HepG2 (cell line): ENCODE measurements at regions not wholly inside any gene's neighbourhood (a gene's known extent, or its start where the extent isn't known, plus 50 kb on each side); places are given as distances from the start of the nearest gene placed in this dataset.

ENCODE experiments used
- ATAC-seq: fragments of 200-7000 bp; cut with Tn5 transposase; 3 replicates; pipeline ENCODE4 v1.9.1; 2020; ENCODE audit warnings: mild to moderate bottlenecking, moderate library complexity
- BruUV-seq: library from RNA; stranded (reverse); fragments of 400-500 nt; replicated peaks from 2 replicates; lab custom pipeline; 2021; lab: Mats Ljungman, UMichigan
- CTCF ChIA-PET: fragments of 300-600 bp; formaldehyde crosslinking; extraction: SDS; loops from one replicate; lab custom pipeline; 2021; ENCODE audit warnings: low total read pairs, inconsistent platforms, low intra/inter-chr PET ratio; lab: Yijun Ruan, JAX
- POLR2A ChIA-PET: fragments of 350-600 bp; sonication (Branson Sonifier 250); formaldehyde crosslinking; loops from one replicate; lab custom pipeline; 2020; ENCODE audit warnings: antibody characterized with exemption, inconsistent platforms; lab: Yijun Ruan, JAX
- DNase-seq: peaks from one replicate; pipeline ENCODE4 v3.0.0-alpha.2; 2015; ENCODE audit warnings: low spot score
- FAIRE-seq: peaks from 3 replicates; lab custom pipeline; 2011; peaks lifted over from hg19 to GRCh38; lab: Jason Lieb, UNC
- H2AFZ ChIP-seq: one replicate; pipeline ENCODE4 v1.6.1; 2011; ENCODE audit warnings: low read length, inconsistent platforms
- H3K27ac ChIP-seq: fragments of 300-600 bp; 3 replicates; pipeline ENCODE4 v1.8.0; 2011; ENCODE audit warnings: mixed run types, mild to moderate bottlenecking, mixed read lengths, low read length, inconsistent platforms; ENCODE audit not compliant: insufficient read depth; ENCODE audit errors: extremely low read length
- H3K27me3 ChIP-seq, 2 experiments: fragments of 200-600 bp in 1 of 2; 2 replicates in 1 of 2; 3 replicates in 1 of 2; pipeline versions ENCODE4 v1.6.0 to v1.8.0; 2011; ENCODE audit warnings: low read length in 2 of 2, mild to moderate bottlenecking in 2 of 2, moderate library complexity in 2 of 2, inconsistent platforms in 1 of 2; ENCODE audit not compliant: insufficient read depth in 2 of 2, control insufficient read depth in 1 of 2
- H3K36me3 ChIP-seq, 2 experiments: fragments of 200-600 bp in 1 of 2; replicated peaks in 1 of 2; 2 replicates in 1 of 2; 3 replicates in 1 of 2; pipeline versions ENCODE4 v1.5.1 to v1.8.0; 2011; ENCODE audit warnings: low read length in 2 of 2, inconsistent platforms in 1 of 2; ENCODE audit not compliant: insufficient read depth in 2 of 2, control insufficient read depth in 1 of 2
- H3K4me1 ChIP-seq: 2 replicates; pipeline ENCODE4 v1.5.1; 2012; ENCODE audit warnings: low read length, inconsistent platforms; ENCODE audit not compliant: insufficient read depth
- H3K4me2 ChIP-seq: 2 replicates; pipeline ENCODE4 v1.6.0; 2011; ENCODE audit warnings: low read depth, low read length, inconsistent platforms
- H3K4me3 ChIP-seq, 3 experiments: fragments of 200-600 bp in 1 of 3; sonication (generic), shearing (Covaris generic) in 1 of 3; replicated peaks in 1 of 3; 2 replicates each; pipeline ENCODE4 v1.5.1; 2011 to 2016; ENCODE audit warnings: low read length in 3 of 3, inconsistent platforms in 2 of 3, low read depth in 2 of 3, mild to moderate bottlenecking in 2 of 3, control low read depth in 1 of 3, mixed read lengths in 1 of 3; ENCODE audit not compliant: insufficient read depth in 1 of 3
- H3K79me2 ChIP-seq: one replicate; pipeline ENCODE4 v1.6.1; 2011; ENCODE audit warnings: low read length, inconsistent platforms; ENCODE audit not compliant: insufficient read depth
- H3K9ac ChIP-seq: 2 replicates; pipeline ENCODE4 v1.6.0; 2011; ENCODE audit warnings: mild to moderate bottlenecking, low read depth, low read length, inconsistent platforms; ENCODE audit not compliant: insufficient read depth
- H3K9me3 ChIP-seq: 2 replicates; pipeline ENCODE4 v1.5.1; 2012; ENCODE audit warnings: mild to moderate bottlenecking, low read length
- H4K20me1 ChIP-seq: 2 replicates; pipeline ENCODE4 v1.6.0; 2011; ENCODE audit warnings: inconsistent platforms, mild to moderate bottlenecking, low read length, moderate library complexity; ENCODE audit not compliant: insufficient read depth
- ELF3 ChIP-seq: IDR thresholded peaks from 2 replicates; pipeline ENCODE4 v1.6.1; 2016; ENCODE audit warnings: missing genetic modification reagents, missing compliant biosample characterization
- GABPB1 ChIP-seq: IDR thresholded peaks from 2 replicates; pipeline ENCODE4 v1.6.1; 2016; ENCODE audit warnings: mild to moderate bottlenecking, missing genetic modification reagents, moderate library complexity, missing compliant biosample characterization
- MAFG ChIP-seq: sonication (generic); formaldehyde crosslinking; IDR thresholded peaks from 2 replicates; pipeline ENCODE4 v1.5.1; 2020; ENCODE audit warnings: mild to moderate bottlenecking, missing genetic modification reagents
- MTF2 ChIP-seq: sonication (generic); formaldehyde crosslinking; IDR thresholded peaks from 2 replicates; pipeline ENCODE4 v1.5.0; 2020; ENCODE audit warnings: missing genetic modification reagents, borderline replicate concordance
- PHF21A ChIP-seq: sonication (generic); formaldehyde crosslinking; IDR thresholded peaks from 2 replicates; pipeline ENCODE4 v1.5.0; 2020; ENCODE audit warnings: mild to moderate bottlenecking, missing genetic modification reagents
- SP2 ChIP-seq: sonication (generic); formaldehyde crosslinking; IDR thresholded peaks from 2 replicates; pipeline ENCODE4 v1.5.1; 2020; ENCODE audit warnings: mild to moderate bottlenecking, missing genetic modification reagents
- TGIF2 ChIP-seq: IDR thresholded peaks from 2 replicates; pipeline ENCODE4 v1.6.1; 2016; ENCODE audit warnings: control low read depth, missing compliant biosample characterization
- YEATS2 ChIP-seq: sonication (generic); formaldehyde crosslinking; IDR thresholded peaks from 2 replicates; pipeline ENCODE4 v1.4.0; 2020; ENCODE audit warnings: missing genetic modification reagents, borderline replicate concordance
- ZNF12 ChIP-seq: sonication (generic); formaldehyde crosslinking; IDR thresholded peaks from 2 replicates; pipeline ENCODE4 v1.5.0; 2020; ENCODE audit warnings: missing genetic modification reagents
- ZNF30 ChIP-seq: sonication (generic); formaldehyde crosslinking; IDR thresholded peaks from 2 replicates; pipeline ENCODE4 v1.5.0; 2020; ENCODE audit warnings: mild to moderate bottlenecking, missing genetic modification reagents
- ZNF678 ChIP-seq: sonication (generic); formaldehyde crosslinking; IDR thresholded peaks from 2 replicates; pipeline ENCODE4 v1.4.0; 2020; ENCODE audit warnings: mild to moderate bottlenecking, missing genetic modification reagents
- ZNF709 ChIP-seq: sonication (generic); formaldehyde crosslinking; IDR thresholded peaks from 2 replicates; pipeline ENCODE4 v1.5.0; 2020; ENCODE audit warnings: mild to moderate bottlenecking, missing genetic modification reagents
- ZNF792 ChIP-seq: IDR thresholded peaks from 2 replicates; pipeline ENCODE4 v1.6.1; 2016
- WGBS: methylation state at CpG from one replicate; pipeline ENCODE4 v1.1.6; 2017; ENCODE audit warnings: low lambda C conversion rate; 5-methylcytosine and 5-hydroxymethylcytosine counted together
- in situ Hi-C: cut with HindIII; loops from 2 replicates; pipeline ENCODE4 v1.10.0; 2017; ENCODE audit warnings: low pct_unique_long_range_greater_than_20kb; ENCODE audit not compliant: extremely low pct_ligation_motif_present
- intact Hi-C: fragments of 100-400 bp; cut with micrococcal nuclease; formaldehyde crosslinking; loops from one replicate; pipeline ENCODE4 v1.10.0; 2022; ENCODE audit not compliant: unreplicated experiment

- H3K27me3 ChIP-seq: peaks cover 5 to 77% of the 10 kb centered on the region in 2 experiments; a peak in 4 of 5 replicates
- no peaks in the 10 kb centered on the region for H3K36me3 ChIP-seq
- FAIRE-seq: no peak
- no peaks in the 10 kb centered on the region for H3K79me2 ChIP-seq
- intact Hi-C loops: no loop called here
- no peak for ATAC-seq
- H3K4me1 ChIP-seq: peaks cover 15% of the 10 kb centered on the region
- no peaks in the 10 kb centered on the region for H3K9me3 ChIP-seq
- no TSS peak for BruUV-seq
- POLR2A ChIA-PET: no interaction called here
- TF ChIP-seq SP2 (CRISPR knock-in tag): no peak
- TF ChIP-seq, all 625 proteins: peak for 0
- Histone ChIP-seq H2AFZ (no peak overlapping the region), H3K27ac (no peak overlapping the region), H3K4me2 (no peak overlapping the region), H3K4me3 (no peak overlapping the region), H3K9ac (no peak overlapping the region), H4K20me1 (no peaks in the 10 kb centered on the region)
- in situ Hi-C loops: no loop called here
- DNase-seq: no peak
- CTCF ChIA-PET: no interaction called here
- 40% methylated on average over 4 of the region's 15 CpGs for WGBS
Observed at GRCh38 chr11:76280882-76281557, 74.7 kb upstream of the WNT11 start.

GRCh38 chr11:76280151-76280881 lies 74.0 kb upstream of the WNT11 start:
- FAIRE-seq (no peak), ATAC-seq (no peak), DNase-seq (no peak)
- H3K4me1 ChIP-seq: peaks cover 16% of the 10 kb centered on the region
- no peaks in the 10 kb centered on the region for H3K79me2 ChIP-seq
- no peak overlapping the region for H3K4me3 ChIP-seq
- no peaks in the 10 kb centered on the region for H3K9me3 ChIP-seq
- in situ Hi-C loops (no loop called here), intact Hi-C loops (no loop called here)
- no peak for TF ChIP-seq ZNF709 (CRISPR knock-in tag)
- TF ChIP-seq ZNF678 (CRISPR knock-in tag): no peak
- no peak for TF ChIP-seq MTF2 (CRISPR knock-in tag)
- TF ChIP-seq GABPB1 (CRISPR knock-in tag): no peak
- no peak for TF ChIP-seq YEATS2 (CRISPR knock-in tag)
- TF ChIP-seq ELF3 (CRISPR knock-in tag): no peak
- no peak for TF ChIP-seq ZNF30 (CRISPR knock-in tag)
- TF ChIP-seq ZNF12 (CRISPR knock-in tag): no peak
- no peak for TF ChIP-seq MAFG
- TF ChIP-seq PHF21A: no peak
- TF ChIP-seq ZNF792: no peak
- TF ChIP-seq TGIF2 (CRISPR knock-in tag): no peak
- WGBS: 67% methylated on average over 6 of the region's 16 CpGs
- no peak overlapping the region for H2AFZ ChIP-seq
- H3K27me3 ChIP-seq: peaks cover 5 to 78% of the 10 kb centered on the region in 2 experiments; a peak in 4 of 5 replicates
- POLR2A ChIA-PET: no interaction called here
- H3K9ac ChIP-seq: no peak overlapping the region
- CTCF ChIA-PET: no interaction called here
- no peak overlapping the region for H3K4me2 ChIP-seq
- no TSS peak for BruUV-seq
- H3K36me3 ChIP-seq: no peaks in the 10 kb centered on the region
- no peaks in the 10 kb centered on the region for H4K20me1 ChIP-seq
- no peak overlapping the region for H3K27ac ChIP-seq
